Erythroblast (primary cell): ENCODE measurements at regions not wholly inside any gene's neighbourhood (a gene's known extent, or its start where the extent isn't known, plus 50 kb on each side); places are given as distances from the start of the nearest gene placed in this dataset.

Experiments
- DNase-seq, 2 experiments: peaks; one replicate each; lab custom pipeline; 2025; lab: John Stamatoyannopoulos, UW
- GATA1 ChIP-seq: IDR thresholded peaks from 2 replicates; pipeline ENCODE4 v1.6.1; 2011; ENCODE audit warnings: low read depth, mild to moderate bottlenecking, control low read depth, low read length, moderate library complexity
- POLR2A ChIP-seq: IDR thresholded peaks from 2 replicates; pipeline ENCODE4 v1.6.1; 2011; ENCODE audit warnings: mild to moderate bottlenecking, low read length

DNA sequence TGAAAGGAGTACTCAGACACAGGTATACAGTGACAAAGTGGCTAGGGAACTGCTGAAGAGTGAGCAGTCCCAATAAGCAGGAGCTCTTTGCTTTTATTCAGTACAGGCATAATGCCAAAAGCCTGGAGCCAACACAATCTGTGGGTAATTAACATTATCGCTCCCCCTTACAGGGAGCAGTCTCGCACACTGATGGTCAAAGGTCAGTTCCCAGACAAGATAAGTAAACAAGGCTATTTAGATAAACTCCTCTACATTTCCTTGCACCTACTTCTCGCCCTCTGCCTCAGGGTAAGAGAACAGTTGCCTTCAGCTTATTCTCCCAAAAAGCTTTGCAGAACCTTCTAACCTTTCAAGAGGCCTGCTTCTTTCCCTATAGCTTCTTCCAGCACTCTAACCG, 73.9 kb upstream of the TAF9B start:
- no peak for TF ChIP-seq POLR2A
- DNase-seq, result no peak

DNA sequence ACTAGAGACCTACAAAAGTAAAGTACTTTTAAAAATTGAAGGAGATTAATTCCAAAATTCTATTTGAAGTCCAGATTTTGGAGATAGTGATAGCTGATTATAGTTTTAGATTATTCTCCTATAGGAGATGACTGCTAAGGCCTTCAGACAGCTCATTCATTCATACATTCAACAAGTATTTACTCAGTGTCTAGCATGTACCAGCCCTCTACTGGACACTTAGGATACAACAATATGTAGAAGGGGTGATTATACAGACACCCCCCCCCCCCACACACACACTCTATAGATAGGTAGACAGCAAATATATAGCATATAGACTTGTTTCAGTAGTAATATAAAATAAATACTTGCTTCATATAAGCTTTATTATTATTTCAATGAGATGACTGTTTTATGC, 60.4 kb upstream of the TAF9B start:
- peak; percentile 21 to 29 for DNase-seq

More for the DNA sequence above, 60.4 kb upstream of the TAF9B start:
- no peak for TF ChIP-seq GATA1
- TF ChIP-seq POLR2A, result no peak
